Left ventricle myocardium inferior (tissue), 1 donor: ENCODE measurements at regions not wholly inside any gene's neighbourhood (a gene's known extent, or its start where the extent isn't known, plus 50 kb on each side); places are given as distances from the start of the nearest gene placed in this dataset.
A peak's percentile ranks its signal among the peaks of the same experiment; 100 is the strongest.
"Not testable (repeated sequence)": the region's sequence is repeated elsewhere in the genome, so short reads cannot be mapped to it uniquely, and the experiment has no call there.

ENCODE experiments used
- DNase-seq: peaks from one replicate; pipeline ENCODE4 v3.0.0-alpha.2; 2020
- H3K27ac ChIP-seq: fragments of 200-600 bp; replicated peaks from 2 replicates; pipeline ENCODE4 v1.8.0; 2021
- H3K27me3 ChIP-seq: fragments of 200-600 bp; 2 replicates; pipeline ENCODE4 v1.8.0; 2021; ENCODE audit warnings: low read depth
- H3K36me3 ChIP-seq: fragments of 200-600 bp; 2 replicates; pipeline ENCODE4 v1.8.0; 2021
- H3K4me1 ChIP-seq: fragments of 200-600 bp; 2 replicates; pipeline ENCODE4 v1.8.0; 2021
- H3K4me3 ChIP-seq: fragments of 200-600 bp; 2 replicates; pipeline ENCODE4 v1.8.0; 2021; ENCODE audit warnings: mild to moderate bottlenecking, moderate library complexity
- H3K9me3 ChIP-seq: fragments of 200-600 bp; replicated peaks from 2 replicates; pipeline ENCODE4 v1.8.0; 2021
- CTCF ChIP-seq: fragments of 200-600 bp; IDR thresholded peaks from 2 replicates; pipeline ENCODE4 v1.8.0; 2021; ENCODE audit warnings: antibody characterized with exemption, mild to moderate bottlenecking, borderline replicate concordance
- intact Hi-C: fragments of 100-400 bp; cut with micrococcal nuclease; formaldehyde crosslinking; loops from one replicate; pipeline ENCODE4 v1.11.0; 2022
- donor health status: DM: no; HTN: yes; CAD: no; lungs with severe emphysema.

GRCh38 chr7:131152766-131153165 is 174.9 kb upstream of the MKLN1 start:
- Histone ChIP-seq H3K36me3 (no peaks in the 10 kb centered on the region), H3K4me1 (peaks cover 16% of the 10 kb centered on the region), H3K9me3 (no peaks in the 10 kb centered on the region), H3K27me3 (no peaks in the 10 kb centered on the region), H3K27ac (no peak overlapping the region), H3K4me3 (no peak overlapping the region)
- TF ChIP-seq CTCF, result no peak
- no peak for DNase-seq
- intact Hi-C loops, result no loop called here

DNA sequence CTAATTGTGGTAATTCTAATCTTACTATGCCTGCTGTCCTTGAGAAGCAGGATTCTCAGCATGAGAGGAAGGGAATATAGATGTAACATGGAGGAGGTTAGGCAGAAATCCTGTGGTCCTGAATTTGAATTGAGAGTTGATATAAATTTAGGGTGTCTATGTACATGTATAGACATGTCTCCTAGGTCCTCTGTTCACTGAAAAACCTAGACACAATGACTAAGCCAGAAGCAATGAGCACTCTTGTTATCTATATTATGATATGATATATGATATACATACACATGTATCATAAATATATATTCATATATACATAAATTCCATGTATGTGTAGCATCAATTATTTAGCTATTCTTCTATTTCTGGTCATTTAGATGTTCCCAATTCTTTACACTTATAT is 173.3 kb upstream of the MKLN1 start:
- H3K4me1 ChIP-seq, result peaks cover 17% of the 10 kb centered on the region
- no peak overlapping the region for H3K27ac ChIP-seq
- no peaks in the 10 kb centered on the region for H3K36me3 ChIP-seq
- TF ChIP-seq CTCF, result no peak
- intact Hi-C loops, result no loop called here
- H3K4me3 ChIP-seq, result no peak overlapping the region
- no peak for DNase-seq
- H3K27me3 ChIP-seq, result no peaks in the 10 kb centered on the region
- no peaks in the 10 kb centered on the region for H3K9me3 ChIP-seq

DNA sequence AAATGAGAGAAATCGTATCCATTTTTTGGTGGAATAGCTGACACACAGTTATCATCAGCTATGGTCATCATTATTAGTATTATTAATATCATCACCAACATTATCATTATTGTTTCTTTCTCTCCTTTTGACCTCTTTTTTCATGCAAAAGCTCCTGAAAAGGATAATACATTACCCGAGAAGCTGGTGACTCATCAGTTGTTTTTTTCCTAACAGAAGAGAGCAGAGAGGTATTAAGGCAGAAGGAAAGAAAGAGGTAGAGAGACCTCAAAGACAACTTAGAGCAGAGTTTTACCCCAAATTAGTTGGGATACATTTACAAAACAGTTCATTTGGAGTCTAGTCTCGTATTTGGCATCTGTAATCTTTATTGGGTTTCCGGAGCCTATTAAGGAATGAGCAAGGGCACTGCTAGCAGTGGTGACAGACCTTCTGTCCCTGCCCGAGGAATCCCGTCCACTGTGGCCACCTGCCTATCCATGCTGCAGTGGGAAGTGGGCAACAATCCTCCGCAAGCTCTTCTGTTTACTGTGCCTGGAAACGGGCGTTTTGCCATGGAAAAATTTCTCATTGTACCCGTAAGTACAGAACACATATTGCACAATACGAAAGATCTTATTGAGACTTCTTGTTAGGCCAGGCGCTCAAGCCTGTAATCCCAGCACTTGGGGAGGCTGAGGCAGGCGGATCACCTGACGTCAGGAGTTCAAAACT is 170.0 kb upstream of the MKLN1 start:
- Histone ChIP-seq H3K27me3 (no peaks in the 10 kb centered on the region), H3K4me3 (no peak overlapping the region), H3K27ac (peak overlapping the region; percentile 28), H3K9me3 (no peaks in the 10 kb centered on the region), H3K36me3 (no peaks in the 10 kb centered on the region), H3K4me1 (peaks cover 14% of the 10 kb centered on the region)
- no peak for TF ChIP-seq CTCF
- DNase-seq, result no peak
- intact Hi-C loops, result no loop called here

GRCh38 chr7:131158244-131158636 is 169.4 kb upstream of the MKLN1 start:
- H3K9me3 ChIP-seq, intact Hi-C loops, H3K4me3 ChIP-seq, H3K27me3 ChIP-seq, H3K36me3 ChIP-seq, DNase-seq: not testable (repeated sequence)
- peaks cover 14% of the 10 kb centered on the region for H3K4me1 ChIP-seq
- H3K27ac ChIP-seq, result peak overlapping the region; percentile 28

- Histone ChIP-seq H3K4me3 (no peak overlapping the region), H3K4me1 (peaks cover 14% of the 10 kb centered on the region), H3K27ac (no peak overlapping the region), H3K36me3 (no peaks in the 10 kb centered on the region), H3K27me3 (no peaks in the 10 kb centered on the region), H3K9me3 (no peaks in the 10 kb centered on the region)
- intact Hi-C loops, result no loop called here
- no peak for TF ChIP-seq CTCF
- no peak for DNase-seq
Observed at GRCh38 chr7:131159961-131160361, 167.7 kb upstream of the MKLN1 start.

GRCh38 chr7:131161103-131161502 is 166.6 kb upstream of the MKLN1 start:
- no peaks in the 10 kb centered on the region for H3K27me3 ChIP-seq
- H3K4me3 ChIP-seq, result no peak overlapping the region
- DNase-seq, result no peak
- H3K36me3 ChIP-seq, result no peaks in the 10 kb centered on the region
- no peaks in the 10 kb centered on the region for H3K9me3 ChIP-seq
- no peak overlapping the region for H3K27ac ChIP-seq
- intact Hi-C loops, result no loop called here
- no peak for TF ChIP-seq CTCF
- peaks cover 14% of the 10 kb centered on the region for H3K4me1 ChIP-seq
